HCT116 (cell line): ENCODE measurements at regions not wholly inside any gene's neighbourhood (a gene's known extent, or its start where the extent isn't known, plus 50 kb on each side); places are given as distances from the start of the nearest gene placed in this dataset.

Experiments
- ATAC-seq: fragments of 200-7000 bp; cut with Tn5 transposase; 2 replicates; pipeline ENCODE4 v1.9.1; 2020; ENCODE audit warnings: mild to moderate bottlenecking, moderate library complexity
- BruUV-seq: library from RNA; stranded (reverse); fragments of 400-500 nt; replicated peaks from 2 replicates; lab custom pipeline; 2021; lab: Mats Ljungman, UMichigan
- CTCF ChIA-PET: fragments of 300-600 bp; sonication (Branson Sonifier 250); formaldehyde crosslinking; loops from one replicate; lab custom pipeline; 2021; ENCODE audit warnings: antibody characterized with exemption; lab: Charles Lee
- POLR2A ChIA-PET: fragments of 300-600, 350-600 bp; sonication (Branson Sonifier 250); formaldehyde crosslinking; loops from one replicate; lab custom pipeline; 2021; ENCODE audit warnings: antibody characterized with exemption; lab: Charles Lee
- RAD21 ChIA-PET, 2 experiments: fragments of 300-600 bp; sonication (Branson Sonifier 250); formaldehyde crosslinking; loops; one replicate each; lab custom pipeline; 2023; ENCODE audit warnings: low total read pairs in 2 of 2; ENCODE audit not compliant: uncharacterized antibody in 2 of 2, unreplicated experiment in 2 of 2, low non-redundant PET in 1 of 2; lab: Charles Lee
- DNase-seq: peaks from one replicate; pipeline ENCODE4 v3.0.0-alpha.2; 2010; ENCODE audit warnings: low read depth, low spot score
- H2AFZ ChIP-seq: fragments of 200-600 bp; shearing (Covaris generic), sonication (generic); 2 replicates; pipeline ENCODE4 v1.6.1; 2017; ENCODE audit warnings: low read depth, mixed run types, mixed read lengths, antibody characterized with exemption, low read length; ENCODE audit not compliant: poor library complexity, severe bottlenecking
- H3K27ac ChIP-seq: 2 replicates; pipeline ENCODE4 v1.5.1; 2012; ENCODE audit warnings: low read depth, low read length
- H3K27me3 ChIP-seq: fragments of 200-600 bp; sonication (generic); 2 replicates; pipeline ENCODE4 v1.6.1; 2016; ENCODE audit warnings: mixed run types, low read length, mixed read lengths; ENCODE audit not compliant: insufficient read depth
- H3K36me3 ChIP-seq, 2 experiments: fragments of 200-500 bp in 1 of 2; fragments of 200-600 bp in 1 of 2; sonication (Bioruptor generic) in 1 of 2; sonication (generic) in 1 of 2; 2 replicates each; pipeline versions ENCODE4 v1.5.1 to v1.6.1; 2014 to 2016; ENCODE audit warnings: low read length in 2 of 2, inconsistent platforms in 1 of 2, mixed read lengths in 1 of 2, mixed run types in 1 of 2; ENCODE audit not compliant: insufficient read depth in 2 of 2, control insufficient read depth in 1 of 2
- H3K4me1 ChIP-seq, 2 experiments: fragments of 200-600 bp in 1 of 2; sonication (generic) in 1 of 2; 2 replicates each; pipeline versions ENCODE4 v1.5.1 to v1.6.1; 2012 to 2017; ENCODE audit warnings: low read length in 2 of 2, inconsistent platforms in 1 of 2, mild to moderate bottlenecking in 1 of 2, mixed read lengths in 1 of 2, mixed run types in 1 of 2, moderate library complexity in 1 of 2; ENCODE audit not compliant: insufficient read depth in 2 of 2, control insufficient read depth in 1 of 2
- H3K4me2 ChIP-seq: fragments of 200-600 bp; sonication (generic); 2 replicates; pipeline ENCODE4 v1.6.1; 2017; ENCODE audit warnings: mixed run types, low read length, mixed read lengths
- H3K4me3 ChIP-seq, 2 experiments: fragments of 200-600 bp in 1 of 2; sonication (generic) in 1 of 2; replicated peaks in 1 of 2; 2 replicates each; pipeline ENCODE4 v1.5.1; 2011 to 2016; ENCODE audit warnings: low read length in 2 of 2, control low read depth in 1 of 2, low read depth in 1 of 2, mild to moderate bottlenecking in 1 of 2, mixed read lengths in 1 of 2, mixed run types in 1 of 2
- H3K79me2 ChIP-seq: fragments of 200-600 bp; sonication (generic); 2 replicates; pipeline ENCODE4 v1.6.1; 2017; ENCODE audit warnings: mild to moderate bottlenecking, mixed run types, low read length, moderate library complexity, mixed read lengths; ENCODE audit not compliant: insufficient read depth
- H3K9ac ChIP-seq: fragments of 200-600 bp; sonication (generic); 2 replicates; pipeline ENCODE4 v1.6.1; 2016; ENCODE audit warnings: low read length, mixed read lengths
- H3K9me2 ChIP-seq: fragments of 200-600 bp; sonication (generic), shearing (Covaris generic); 2 replicates; pipeline ENCODE4 v1.6.1; 2017; ENCODE audit warnings: mixed run types, mild to moderate bottlenecking, moderate library complexity; ENCODE audit not compliant: insufficient read depth
- H3K9me3 ChIP-seq, 2 experiments: fragments of 200-500 bp in 1 of 2; fragments of 200-600 bp in 1 of 2; sonication (Bioruptor generic) in 1 of 2; sonication (generic) in 1 of 2; 2 replicates each; pipeline ENCODE4 v1.6.1; 2014 to 2017; ENCODE audit warnings: low read length in 2 of 2, mixed read lengths in 2 of 2, inconsistent platforms in 1 of 2, low read depth in 1 of 2, mild to moderate bottlenecking in 1 of 2, mixed run types in 1 of 2, moderate library complexity in 1 of 2; ENCODE audit not compliant: control insufficient read depth in 1 of 2, insufficient read depth in 1 of 2
- H4K20me1 ChIP-seq: fragments of 200-600 bp; sonication (generic), shearing (Covaris generic); 2 replicates; pipeline ENCODE4 v1.6.1; 2017; ENCODE audit warnings: mixed run types, mild to moderate bottlenecking, moderate library complexity; ENCODE audit not compliant: insufficient read depth
- CBX3 ChIP-seq: IDR thresholded peaks from 2 replicates; pipeline ENCODE4 v1.6.1; 2012; ENCODE audit warnings: low read depth
- CEBPB ChIP-seq: IDR thresholded peaks from 2 replicates; pipeline ENCODE4 v1.6.1; 2012; ENCODE audit warnings: low read depth
- EGR1 ChIP-seq: IDR thresholded peaks from 2 replicates; pipeline ENCODE4 v1.6.1; 2012; ENCODE audit warnings: low read depth
- ELF1 ChIP-seq: IDR thresholded peaks from 2 replicates; pipeline ENCODE4 v1.6.1; 2012; ENCODE audit warnings: low read depth, borderline replicate concordance
- EZH2phosphoT487 ChIP-seq: fragments of 200-600 bp; IDR thresholded peaks from 2 replicates; pipeline ENCODE4 v1.6.1; 2018; ENCODE audit warnings: antibody characterized with exemption, borderline replicate concordance
- POLR2A ChIP-seq: IDR thresholded peaks from 2 replicates; pipeline ENCODE4 v1.7.0; 2011; ENCODE audit warnings: borderline replicate concordance; ENCODE audit not compliant: insufficient read depth, insufficient read length; ENCODE audit errors: extremely low read depth
- RAD21 ChIP-seq: IDR thresholded peaks from 2 replicates; pipeline ENCODE4 v1.6.1; 2012; ENCODE audit warnings: low read depth, mild to moderate bottlenecking
- SIN3A ChIP-seq: IDR thresholded peaks from 2 replicates; pipeline ENCODE4 v1.6.1; 2012; ENCODE audit warnings: low read depth
- SP1 ChIP-seq: IDR thresholded peaks from 2 replicates; pipeline ENCODE4 v1.6.1; 2012; ENCODE audit warnings: low read depth
- SRF ChIP-seq: IDR thresholded peaks from 2 replicates; pipeline ENCODE4 v1.6.1; 2012; ENCODE audit warnings: low read depth
- ZNF274 ChIP-seq: fragments of 200-500 bp; sonication (Bioruptor generic); IDR thresholded peaks from 2 replicates; pipeline ENCODE4 v1.6.1; 2014; ENCODE audit warnings: mild to moderate bottlenecking, low read depth, low read length, inconsistent platforms
- intact Hi-C: fragments of 100-400 bp; cut with micrococcal nuclease; formaldehyde crosslinking; loops from 2 replicates; pipeline ENCODE4 v1.10.0; 2022
- TF ChIP-seq, protein P1 (sequence below): IDR thresholded peaks from 2 replicates; pipeline ENCODE4 v1.6.1; 2012
- TF ChIP-seq, protein P2 (sequence below): IDR thresholded peaks from 2 replicates; pipeline ENCODE4 v1.6.1; 2011; ENCODE audit warnings: mild to moderate bottlenecking, low read length, moderate library complexity; ENCODE audit not compliant: insufficient replicate concordance; ENCODE audit errors: extremely low read depth
- TF ChIP-seq, protein P3 (sequence below): IDR thresholded peaks from 2 replicates; pipeline ENCODE4 v1.6.1; 2012
- TF ChIP-seq, protein P4 (sequence below), 3 experiments: fragments of 200-600 bp in 1 of 3; sonication (generic) in 1 of 3; IDR thresholded peaks in 2 of 3; conservative IDR thresholded peaks in 1 of 3; 2 replicates each; pipeline ENCODE4 v1.5.1; 2012 to 2017; ENCODE audit warnings: low read depth in 2 of 3, low read length in 2 of 3, antibody characterized with exemption in 1 of 3, borderline replicate concordance in 1 of 3, control low read depth in 1 of 3, mild to moderate bottlenecking in 1 of 3, mixed read lengths in 1 of 3, mixed run types in 1 of 3, moderate library complexity in 1 of 3; ENCODE audit not compliant: insufficient read depth in 1 of 3

DNA sequence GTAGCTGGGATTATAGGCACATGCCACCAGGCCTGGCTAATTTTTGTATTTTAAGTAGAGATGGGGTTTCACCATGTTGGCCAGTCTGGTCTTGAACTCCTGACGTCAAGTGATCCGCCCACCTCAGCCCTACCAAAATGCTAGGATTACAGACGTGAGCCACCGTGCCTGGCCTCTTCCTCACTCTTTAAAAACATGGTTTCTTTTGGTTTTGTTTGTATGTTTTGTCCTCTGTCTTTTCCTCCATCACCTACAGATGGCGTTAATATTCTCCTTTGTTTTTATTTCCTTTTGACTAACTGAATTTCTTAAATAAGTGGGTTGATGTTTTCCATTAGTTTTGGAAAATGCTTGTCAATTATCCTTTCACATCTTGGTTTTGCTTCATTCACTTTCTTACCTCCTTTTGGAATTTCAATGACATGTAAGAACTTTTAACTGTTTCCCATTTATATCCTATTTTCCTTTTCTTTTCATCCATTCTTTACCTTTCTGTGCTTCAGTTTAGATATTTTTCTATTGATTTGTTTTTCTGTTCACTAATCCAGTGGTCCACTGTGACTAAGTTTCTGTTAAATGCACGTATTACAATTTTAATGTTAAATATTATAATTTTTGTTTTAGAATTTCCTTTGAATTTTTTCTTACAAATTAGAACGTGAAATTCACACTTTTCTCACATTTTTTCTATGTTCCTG is 104.1 kb downstream of the ZNF467 start:
- no peaks in the 10 kb centered on the region for H3K27me3 ChIP-seq
- H3K27ac ChIP-seq, result no peak overlapping the region
- intact Hi-C loops, result loop anchor here (1.0 kb wide), 1 partner anchor 73 kb away; no protein-coding TSS in a partner anchor
- no peaks in the 10 kb centered on the region for H3K36me3 ChIP-seq
- H2AFZ ChIP-seq, result peak overlapping the region; percentile 3
- no TSS peak for BruUV-seq
- H3K9ac ChIP-seq, result no peak overlapping the region
- no peaks in the 10 kb centered on the region for H3K79me2 ChIP-seq
- DNase-seq (peak; percentile 51), ATAC-seq (peak; percentile 83)
- no peak overlapping the region for H3K4me3 ChIP-seq
- RAD21 ChIA-PET, result no interaction called here
- POLR2A ChIA-PET, result no interaction called here
- no peaks in the 10 kb centered on the region for H4K20me1 ChIP-seq
- no peaks in the 10 kb centered on the region for H3K9me3 ChIP-seq
- H3K4me2 ChIP-seq, result no peak overlapping the region
- no peaks in the 10 kb centered on the region for H3K9me2 ChIP-seq
- CTCF ChIA-PET, result no interaction called here
- no peak for TF ChIP-seq ZNF274
- TF ChIP-seq SIN3A, result no peak
- no peak for TF ChIP-seq POLR2A
- TF ChIP-seq SRF, result no peak
- TF ChIP-seq CEBPB, result no peak
- no peak for TF ChIP-seq EZH2phosphoT487
- TF ChIP-seq, protein P1, sequence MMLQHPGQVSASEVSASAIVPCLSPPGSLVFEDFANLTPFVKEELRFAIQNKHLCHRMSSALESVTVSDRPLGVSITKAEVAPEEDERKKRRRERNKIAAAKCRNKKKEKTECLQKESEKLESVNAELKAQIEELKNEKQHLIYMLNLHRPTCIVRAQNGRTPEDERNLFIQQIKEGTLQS, result peak; percentile 81
- TF ChIP-seq, protein P2, sequence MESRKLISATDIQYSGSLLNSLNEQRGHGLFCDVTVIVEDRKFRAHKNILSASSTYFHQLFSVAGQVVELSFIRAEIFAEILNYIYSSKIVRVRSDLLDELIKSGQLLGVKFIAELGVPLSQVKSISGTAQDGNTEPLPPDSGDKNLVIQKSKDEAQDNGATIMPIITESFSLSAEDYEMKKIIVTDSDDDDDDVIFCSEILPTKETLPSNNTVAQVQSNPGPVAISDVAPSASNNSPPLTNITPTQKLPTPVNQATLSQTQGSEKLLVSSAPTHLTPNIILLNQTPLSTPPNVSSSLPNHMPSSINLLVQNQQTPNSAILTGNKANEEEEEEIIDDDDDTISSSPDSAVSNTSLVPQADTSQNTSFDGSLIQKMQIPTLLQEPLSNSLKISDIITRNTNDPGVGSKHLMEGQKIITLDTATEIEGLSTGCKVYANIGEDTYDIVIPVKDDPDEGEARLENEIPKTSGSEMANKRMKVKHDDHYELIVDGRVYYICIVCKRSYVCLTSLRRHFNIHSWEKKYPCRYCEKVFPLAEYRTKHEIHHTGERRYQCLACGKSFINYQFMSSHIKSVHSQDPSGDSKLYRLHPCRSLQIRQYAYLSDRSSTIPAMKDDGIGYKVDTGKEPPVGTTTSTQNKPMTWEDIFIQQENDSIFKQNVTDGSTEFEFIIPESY, result no peak
- TF ChIP-seq, protein P3, sequence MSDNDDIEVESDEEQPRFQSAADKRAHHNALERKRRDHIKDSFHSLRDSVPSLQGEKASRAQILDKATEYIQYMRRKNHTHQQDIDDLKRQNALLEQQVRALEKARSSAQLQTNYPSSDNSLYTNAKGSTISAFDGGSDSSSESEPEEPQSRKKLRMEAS, result peak; percentile 51; the same call in 1 of the 2 replicates
- TF ChIP-seq EGR1, result peak; percentile 62
- TF ChIP-seq SP1, result no peak
- peak; percentile 64 for TF ChIP-seq RAD21
- TF ChIP-seq ELF1, result no peak
- TF ChIP-seq, protein P4, sequence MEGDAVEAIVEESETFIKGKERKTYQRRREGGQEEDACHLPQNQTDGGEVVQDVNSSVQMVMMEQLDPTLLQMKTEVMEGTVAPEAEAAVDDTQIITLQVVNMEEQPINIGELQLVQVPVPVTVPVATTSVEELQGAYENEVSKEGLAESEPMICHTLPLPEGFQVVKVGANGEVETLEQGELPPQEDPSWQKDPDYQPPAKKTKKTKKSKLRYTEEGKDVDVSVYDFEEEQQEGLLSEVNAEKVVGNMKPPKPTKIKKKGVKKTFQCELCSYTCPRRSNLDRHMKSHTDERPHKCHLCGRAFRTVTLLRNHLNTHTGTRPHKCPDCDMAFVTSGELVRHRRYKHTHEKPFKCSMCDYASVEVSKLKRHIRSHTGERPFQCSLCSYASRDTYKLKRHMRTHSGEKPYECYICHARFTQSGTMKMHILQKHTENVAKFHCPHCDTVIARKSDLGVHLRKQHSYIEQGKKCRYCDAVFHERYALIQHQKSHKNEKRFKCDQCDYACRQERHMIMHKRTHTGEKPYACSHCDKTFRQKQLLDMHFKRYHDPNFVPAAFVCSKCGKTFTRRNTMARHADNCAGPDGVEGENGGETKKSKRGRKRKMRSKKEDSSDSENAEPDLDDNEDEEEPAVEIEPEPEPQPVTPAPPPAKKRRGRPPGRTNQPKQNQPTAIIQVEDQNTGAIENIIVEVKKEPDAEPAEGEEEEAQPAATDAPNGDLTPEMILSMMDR (IDR thresholded peaks at IDR 0.05 in 2 of 3, conservative IDR thresholded peaks at IDR 0.05 in 1 of 3; ENCODE audit: borderline replicate concordance in 1 of 3, insufficient read depth in 1 of 3, low read depth in 2 of 3, low read length in 2 of 3), result peak; percentile 36 to 75 (median 56); a peak in 5 of 6 replicates
- TF ChIP-seq CBX3, result peak; percentile 81
- H3K4me1 ChIP-seq, result peaks cover 0 to 8% of the 10 kb centered on the region in 2 experiments; a peak in 1 of 4 replicates
